ENCODE measurements at regions not wholly inside any gene's neighbourhood (a gene's known extent, or its start where the extent isn't known, plus 50 kb on each side); places are given as distances from the start of the nearest gene placed in this dataset.
"Not testable (repeated sequence)": the region's sequence is repeated elsewhere in the genome, so short reads cannot be mapped to it uniquely, and the experiment has no call there.

DNA sequence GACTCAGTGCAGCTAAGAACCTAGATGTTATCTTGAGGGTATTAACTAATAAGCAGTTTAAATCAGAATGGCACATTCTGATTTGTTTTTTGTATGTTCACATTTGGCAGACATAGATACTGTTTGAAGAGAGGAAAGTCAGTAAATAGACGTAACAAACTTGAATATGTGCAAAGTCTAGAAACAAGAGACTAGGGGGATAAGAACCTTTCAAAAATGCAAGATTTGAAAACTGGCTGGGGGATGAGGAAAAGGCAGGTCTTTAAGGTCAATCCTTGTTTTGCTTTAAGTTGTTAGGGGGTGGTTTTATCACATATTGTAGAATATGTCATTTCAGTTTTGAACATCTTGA, 136.5 kb downstream of the ZNF92 start:
- not testable (repeated sequence) for DNase-seq (ENCODE audit: low read depth, low spot score)

DNA sequence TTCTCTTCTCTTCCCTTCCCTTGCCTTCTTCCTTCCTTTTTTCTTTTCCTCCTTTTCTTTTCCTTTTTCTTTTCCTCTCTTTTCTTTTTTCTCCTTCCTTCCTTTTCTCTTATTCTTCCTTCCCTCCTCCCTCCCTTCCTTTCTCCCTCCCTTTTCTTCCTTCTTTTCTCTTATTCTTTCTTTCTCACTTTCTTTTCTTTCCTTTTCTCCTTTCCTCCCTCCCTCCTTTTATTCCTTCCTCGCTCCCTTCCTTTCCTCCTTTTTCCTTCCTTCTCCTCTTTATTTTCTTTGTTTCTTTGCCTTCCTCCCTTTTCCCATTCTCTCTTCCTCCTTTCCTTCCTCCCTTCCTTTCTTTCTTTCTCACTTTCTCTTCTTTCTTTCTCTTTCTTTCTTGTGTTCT, 146.1 kb downstream of the ZNF92 start:
- not testable (repeated sequence) for DNase-seq (ENCODE audit: low read depth, low spot score)

DNA sequence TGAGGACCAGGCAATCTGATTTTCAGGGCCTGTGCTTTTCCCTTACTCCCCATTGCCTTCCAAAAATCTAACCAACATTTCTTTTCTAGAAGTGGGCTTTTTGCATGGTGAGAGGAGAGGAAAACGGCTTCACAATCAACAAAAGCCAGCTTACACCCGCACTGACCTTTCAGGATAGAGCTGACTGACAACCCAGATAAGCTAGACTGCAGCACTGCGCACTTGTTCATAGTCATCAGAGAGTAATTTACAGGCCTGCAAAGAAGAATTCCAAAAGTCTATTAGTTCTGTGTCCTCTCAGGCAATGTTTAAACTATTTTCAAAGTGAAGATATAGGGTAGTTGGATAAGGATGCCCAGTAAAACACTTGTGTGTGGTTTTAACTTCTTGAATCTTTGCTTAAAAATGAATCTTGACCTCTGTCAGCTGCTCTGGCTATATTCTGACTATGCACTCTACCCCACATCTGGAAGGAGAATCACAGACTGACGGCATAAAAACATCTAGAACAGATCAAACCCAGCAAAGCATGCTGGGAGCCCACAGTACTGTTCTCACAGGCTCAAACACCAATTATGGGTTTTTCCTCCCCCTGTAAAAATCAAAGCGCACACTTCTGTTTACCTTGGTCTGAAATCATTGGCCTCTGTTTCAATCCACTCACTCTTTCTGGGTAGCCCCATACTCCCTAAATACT, 172.0 kb downstream of the ZNF92 start:
- not testable (repeated sequence) for DNase-seq (ENCODE audit: low read depth, low spot score)

DNA sequence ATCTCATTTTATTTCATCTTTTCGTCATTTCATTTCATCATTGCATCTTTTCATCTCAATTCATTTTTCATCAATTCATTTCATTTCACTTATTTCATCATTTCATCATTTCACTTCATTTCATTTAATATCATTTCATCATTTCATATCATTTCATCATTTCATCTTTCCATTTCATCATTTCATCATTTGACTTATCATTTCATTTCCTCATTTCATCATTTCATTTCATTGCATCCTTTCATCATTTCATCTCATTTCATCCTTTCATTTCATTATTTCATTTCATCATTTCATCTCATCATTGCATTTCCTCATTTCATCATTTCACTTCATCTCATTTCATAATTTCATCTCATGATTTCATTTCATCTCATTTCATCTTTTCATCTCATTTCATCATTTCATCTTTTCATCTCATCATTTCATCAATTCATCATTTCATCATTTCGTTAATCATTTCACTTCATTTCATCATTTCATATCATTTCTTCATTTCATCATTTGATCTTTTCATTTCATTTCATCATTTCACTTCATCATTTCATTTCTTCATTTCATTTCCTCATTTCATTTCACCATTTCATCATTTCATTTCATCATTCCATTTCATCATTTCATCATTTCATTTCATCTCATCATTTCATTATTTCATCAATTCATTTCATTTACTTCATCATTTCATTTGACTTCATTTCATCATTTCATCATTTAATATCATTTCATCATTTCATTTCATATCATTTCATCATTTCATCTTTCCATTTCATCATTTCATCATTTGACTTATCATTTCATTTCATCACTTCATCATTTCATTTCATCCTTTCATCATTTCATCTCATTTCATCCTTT, 176.2 kb downstream of the ZNF92 start:
- DNase-seq (ENCODE audit: low read depth, low spot score): not testable (repeated sequence)

DNA sequence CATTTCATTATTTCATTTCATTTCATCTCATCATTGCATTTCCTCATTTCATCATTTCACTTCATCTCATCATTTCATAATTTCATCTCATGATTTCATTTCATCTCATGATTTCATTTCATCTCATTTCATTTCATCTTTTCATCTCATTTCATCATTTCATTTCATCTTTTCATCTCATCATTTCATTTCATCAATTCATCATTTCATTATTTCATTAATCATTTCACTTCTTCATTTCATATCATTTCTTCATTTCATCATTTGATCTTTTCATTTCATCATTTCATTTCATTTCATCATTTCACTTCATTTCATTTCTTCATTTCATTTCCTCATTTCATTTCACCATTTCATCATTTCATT, 176.8 kb downstream of the ZNF92 start:
- DNase-seq (ENCODE audit: low read depth, low spot score): not testable (repeated sequence)

DNA sequence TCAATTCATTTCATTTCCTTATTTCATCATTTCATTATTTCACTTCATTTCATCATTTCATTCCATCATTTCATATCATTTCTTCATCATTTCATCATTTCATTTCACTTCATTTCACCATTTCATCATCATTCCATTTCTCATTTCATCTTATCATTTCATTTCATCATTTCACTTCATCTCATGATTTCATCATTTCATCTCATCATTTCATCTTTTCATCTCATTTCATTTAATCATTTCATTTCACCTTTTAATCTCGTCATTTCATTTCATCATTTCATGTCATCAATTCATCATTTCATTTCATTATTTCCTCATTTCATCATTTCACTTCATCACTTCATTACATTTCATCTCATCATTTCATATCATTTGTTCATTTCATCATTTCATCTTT, 177.4 kb downstream of the ZNF92 start:
- not testable (repeated sequence) for DNase-seq (ENCODE audit: low read depth, low spot score)

DNA sequence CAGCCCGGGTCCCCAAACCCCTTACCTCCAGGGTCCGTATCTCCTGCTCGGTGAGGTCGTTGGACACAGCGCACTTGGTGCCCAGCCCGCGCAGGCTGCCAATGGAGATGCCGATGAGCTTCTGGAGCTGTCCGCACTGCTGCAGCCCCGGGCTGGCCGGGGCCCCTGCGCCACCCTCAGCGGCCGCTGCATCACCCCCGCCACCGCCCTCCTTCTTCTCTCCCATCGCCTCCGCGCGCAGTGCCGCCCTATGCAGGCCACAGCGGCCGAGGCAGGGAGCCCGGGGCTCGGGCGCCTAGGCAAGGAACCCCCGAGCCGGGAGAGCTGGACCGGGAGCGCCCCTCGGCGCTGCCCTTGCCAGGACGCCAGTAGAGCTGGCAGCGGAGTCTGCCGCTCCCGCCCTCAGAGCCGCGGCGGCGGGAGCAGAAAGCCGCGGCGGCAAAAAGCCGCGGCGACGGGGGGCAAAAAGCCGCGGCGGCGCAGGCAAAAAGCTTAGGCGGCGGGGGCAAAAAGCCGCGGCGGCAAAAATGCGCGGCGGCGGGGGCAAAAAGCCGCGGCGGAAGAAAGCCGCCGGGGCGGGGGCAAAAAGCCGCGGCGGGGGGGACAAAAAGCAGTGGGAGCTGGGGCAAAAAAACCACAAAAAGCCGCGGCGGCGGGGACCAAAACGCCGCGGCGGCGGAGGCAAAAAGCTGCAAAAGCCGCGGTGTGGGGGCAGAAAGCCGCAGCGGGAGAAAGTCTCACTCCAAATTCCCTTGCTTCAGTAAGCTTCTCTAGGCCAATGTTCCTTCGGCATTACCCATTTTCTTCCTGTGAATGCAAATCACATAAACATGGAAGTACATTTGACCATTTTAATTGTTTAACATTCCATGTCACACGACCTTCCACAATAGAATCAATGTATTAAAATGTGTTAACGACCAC, 181.2 kb downstream of the ZNF92 start:
- DNase-seq (ENCODE audit: low read depth, low spot score): not testable (repeated sequence)

DNA sequence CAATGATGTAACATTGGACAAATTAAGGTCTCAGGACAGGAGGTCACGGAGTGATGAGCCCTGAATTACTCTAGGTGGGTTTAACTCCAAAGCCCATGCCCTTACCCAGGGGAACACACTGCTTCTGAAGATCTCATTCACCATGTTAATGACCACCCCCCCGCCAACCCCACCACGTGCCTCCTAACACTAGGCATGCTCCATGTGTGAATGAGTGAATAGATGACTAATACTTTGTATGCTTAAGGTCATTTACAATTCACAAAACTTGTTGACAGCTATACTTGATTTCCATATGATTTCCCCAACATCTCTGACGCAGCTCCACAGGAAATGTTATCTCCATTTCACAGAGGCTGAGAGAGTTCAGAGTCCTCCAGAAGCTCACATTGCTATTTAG, 184.9 kb downstream of the ZNF92 start:
- DNase-seq (ENCODE audit: low read depth, low spot score): not testable (repeated sequence)

DNA sequence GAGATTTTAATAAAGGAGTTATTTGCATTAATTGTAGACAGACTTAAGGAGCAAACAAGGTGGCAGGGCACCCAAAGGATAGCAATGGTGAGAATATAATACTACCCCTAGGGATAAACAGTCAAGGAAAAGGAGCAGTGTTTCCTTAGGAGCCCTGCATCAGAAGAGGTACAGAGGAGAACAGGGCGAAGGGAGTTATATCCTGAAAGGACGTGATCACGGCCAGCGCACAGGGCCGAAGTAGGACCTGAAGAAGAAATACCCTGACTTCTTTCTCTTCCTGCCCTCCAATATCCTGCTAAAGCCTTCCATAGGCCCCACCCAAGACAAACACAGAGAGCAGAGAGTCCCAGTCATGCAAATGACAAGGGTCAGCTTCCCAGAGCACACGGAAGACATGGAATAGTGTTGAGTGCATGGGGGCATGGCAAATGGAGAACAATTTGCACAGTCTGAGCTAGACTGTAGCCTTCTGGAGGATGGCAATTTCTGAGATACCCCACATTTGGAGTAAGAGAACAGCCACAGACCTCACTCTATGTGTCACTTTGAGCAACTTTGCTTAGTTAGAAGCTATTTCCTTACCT, 188.2 kb downstream of the ZNF92 start:
- not testable (repeated sequence) for DNase-seq (ENCODE audit: low read depth, low spot score)

DNA sequence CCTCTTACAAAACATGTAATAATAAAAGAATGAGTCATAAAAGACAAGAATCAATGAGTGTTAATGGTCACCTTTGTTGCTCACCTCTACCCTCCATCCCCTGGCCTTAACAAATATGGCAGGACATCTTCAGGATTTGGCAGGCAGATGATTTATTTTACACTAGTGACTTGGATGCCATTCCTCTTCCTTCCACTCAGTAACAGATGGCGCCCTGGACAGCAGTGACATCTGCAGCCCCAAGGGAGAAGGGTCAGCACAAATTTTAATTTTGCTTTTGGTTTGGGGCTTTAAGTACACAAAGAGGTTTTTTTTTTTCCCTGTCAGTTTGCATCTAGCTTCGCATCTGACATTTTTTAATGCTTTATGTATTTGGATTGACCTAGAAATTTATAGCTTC, 188.9 kb downstream of the ZNF92 start:
- not testable (repeated sequence) for DNase-seq (ENCODE audit: low read depth, low spot score)

DNA sequence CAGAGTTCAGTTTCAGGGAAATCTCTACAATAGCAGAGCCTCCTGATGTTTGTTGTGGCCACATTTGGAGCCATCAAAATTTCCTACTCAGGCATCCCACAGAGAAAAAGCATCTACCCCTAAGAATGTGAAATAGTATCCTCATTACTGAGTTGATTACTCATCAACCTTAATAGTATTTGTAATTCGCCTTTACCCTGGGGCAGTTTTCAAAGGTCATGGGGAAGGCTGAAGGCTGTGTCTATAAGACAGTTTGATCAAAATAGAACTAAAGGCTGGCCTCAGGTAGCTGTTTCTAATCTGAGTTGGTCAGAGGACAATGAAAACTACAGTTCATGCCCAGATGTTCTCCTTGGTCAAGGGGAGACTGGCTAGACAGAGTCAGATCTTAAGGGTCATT, 189.7 kb downstream of the ZNF92 start:
- not testable (repeated sequence) for DNase-seq (ENCODE audit: low read depth, low spot score)

DNA sequence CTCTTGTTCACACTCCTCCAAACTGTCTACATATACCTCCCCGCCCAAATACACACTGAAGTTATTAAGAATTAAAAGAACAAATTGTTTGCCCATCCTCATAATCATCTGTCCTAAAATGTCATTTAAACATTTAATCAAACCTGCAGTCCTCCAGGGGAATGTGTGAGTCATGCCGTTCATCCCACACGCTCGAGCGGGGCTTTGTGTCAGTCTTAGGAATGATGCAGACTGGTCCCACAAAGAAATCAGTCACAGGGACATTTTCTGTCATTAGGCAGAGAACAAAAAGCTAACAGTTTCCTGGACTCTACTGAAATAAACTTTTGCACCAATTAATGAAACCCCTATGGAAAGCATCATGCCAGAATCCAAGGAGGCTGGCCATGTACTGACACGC, 194.6 kb downstream of the ZNF92 start:
- not testable (repeated sequence) for DNase-seq (ENCODE audit: low read depth, low spot score)

DNA sequence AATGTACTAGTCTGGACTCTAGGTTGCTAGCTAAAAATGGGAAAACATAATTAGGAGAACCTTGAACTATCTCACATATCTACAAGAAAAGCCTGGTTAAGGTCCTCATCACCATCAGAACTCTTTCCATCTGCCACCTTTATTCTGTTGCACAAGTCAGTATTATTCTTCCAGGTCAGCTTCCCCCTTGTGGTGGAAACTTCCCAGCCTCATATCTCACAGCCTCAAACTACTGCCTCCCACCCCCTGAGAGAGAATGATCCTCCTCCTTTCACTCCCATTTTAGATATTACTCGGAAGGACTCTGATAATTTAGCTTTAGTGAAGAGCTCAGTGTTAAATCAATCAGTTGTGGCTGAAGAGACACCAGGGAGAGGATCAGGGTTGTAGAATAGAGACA, 197.3 kb downstream of the ZNF92 start:
- DNase-seq (ENCODE audit: low read depth, low spot score): not testable (repeated sequence)

DNA sequence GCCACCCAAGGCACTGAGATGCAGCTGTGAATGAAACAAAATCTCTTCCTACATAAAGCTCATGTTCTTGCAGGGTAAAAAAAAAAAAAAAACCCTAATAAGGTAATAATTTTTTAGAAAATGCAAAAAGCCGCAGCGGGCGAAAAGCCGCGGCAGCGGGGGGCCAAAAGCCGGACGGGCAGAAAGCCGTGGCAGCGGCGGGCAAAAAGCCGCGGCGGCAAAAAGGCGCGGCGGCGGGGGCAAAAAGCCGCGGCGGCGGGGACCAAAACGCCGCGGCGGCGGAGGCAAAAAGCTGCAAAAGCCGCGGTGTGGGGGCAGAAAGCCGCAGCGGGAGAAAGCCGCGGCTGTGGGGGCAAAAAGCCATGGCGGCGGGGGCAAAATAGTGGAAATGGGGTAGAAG, 198.9 kb downstream of the ZNF92 start:
- DNase-seq (ENCODE audit: low read depth, low spot score): not testable (repeated sequence)

DNA sequence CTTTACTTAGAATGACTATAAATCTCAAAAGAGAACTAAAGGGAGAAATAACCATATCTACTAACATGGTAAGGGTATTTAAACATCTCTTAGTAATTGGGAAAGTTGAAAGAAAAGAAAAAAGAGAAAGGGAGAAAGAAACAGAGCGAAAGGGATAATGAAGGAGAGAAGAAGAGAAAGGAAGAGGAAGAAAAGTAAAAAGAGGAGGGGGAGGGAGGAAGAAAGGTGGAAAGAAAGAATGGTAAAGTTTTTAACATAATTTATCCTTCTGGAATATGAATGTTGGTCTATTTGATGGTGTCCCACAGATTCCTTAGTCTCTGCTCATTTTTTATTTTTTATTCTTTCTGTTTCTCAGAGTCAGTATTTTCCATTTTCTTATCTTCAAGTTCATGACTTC, 202.7 kb downstream of the ZNF92 start:
- DNase-seq (ENCODE audit: low read depth, low spot score): not testable (repeated sequence)

DNA sequence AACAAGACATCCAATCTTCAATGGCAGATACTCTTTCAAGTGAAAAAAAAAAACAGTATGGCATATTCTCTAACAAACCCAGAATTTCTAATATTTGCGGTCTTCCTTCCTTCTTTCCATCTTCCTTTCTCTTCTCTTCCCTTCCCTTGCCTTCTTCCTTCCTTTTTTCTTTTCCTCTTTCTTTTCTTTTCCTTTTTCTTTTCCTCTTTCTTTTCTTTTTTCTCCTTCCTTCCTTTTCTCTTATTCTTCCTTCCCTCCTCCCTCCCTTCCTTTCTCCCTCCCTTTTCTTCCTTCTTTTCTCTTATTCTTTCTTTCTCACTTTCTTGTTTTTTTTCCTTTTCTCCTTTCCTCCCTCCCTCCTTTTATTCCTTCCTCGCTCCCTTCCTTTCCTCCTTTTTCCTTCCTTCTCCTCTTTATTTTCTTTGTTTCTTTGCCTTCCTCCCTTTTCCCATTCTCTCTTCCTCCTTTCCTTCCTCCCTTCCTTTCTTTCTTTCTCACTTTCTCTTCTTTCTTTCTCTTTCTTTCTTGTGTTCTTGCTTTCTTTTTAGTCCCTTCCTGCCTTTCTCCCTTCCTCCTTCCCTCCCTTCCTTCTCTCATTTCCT, 209.0 kb downstream of the ZNF92 start:
- not testable (repeated sequence) for DNase-seq (ENCODE audit: low read depth, low spot score)

DNA sequence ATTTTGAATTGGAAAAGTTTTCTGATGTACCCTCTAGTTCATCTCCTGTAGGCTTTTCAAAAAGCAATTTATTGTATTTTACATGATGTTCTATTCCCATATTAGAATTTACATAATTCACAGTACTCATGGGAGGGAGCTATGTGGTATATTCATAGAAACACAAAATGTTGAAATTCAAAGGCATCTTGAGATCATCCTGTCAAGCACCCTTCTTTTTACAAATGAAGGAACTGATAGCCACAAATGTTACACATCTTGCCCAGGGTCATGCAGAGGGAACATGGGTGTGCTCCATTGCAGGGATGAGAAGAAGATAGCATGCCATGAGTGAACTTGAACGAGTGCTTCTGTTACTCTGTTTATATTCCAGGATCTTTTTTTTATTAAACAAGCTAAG, 228.8 kb downstream of the ZNF92 start:
- not testable (repeated sequence) for DNase-seq (ENCODE audit: low read depth, low spot score)

DNA sequence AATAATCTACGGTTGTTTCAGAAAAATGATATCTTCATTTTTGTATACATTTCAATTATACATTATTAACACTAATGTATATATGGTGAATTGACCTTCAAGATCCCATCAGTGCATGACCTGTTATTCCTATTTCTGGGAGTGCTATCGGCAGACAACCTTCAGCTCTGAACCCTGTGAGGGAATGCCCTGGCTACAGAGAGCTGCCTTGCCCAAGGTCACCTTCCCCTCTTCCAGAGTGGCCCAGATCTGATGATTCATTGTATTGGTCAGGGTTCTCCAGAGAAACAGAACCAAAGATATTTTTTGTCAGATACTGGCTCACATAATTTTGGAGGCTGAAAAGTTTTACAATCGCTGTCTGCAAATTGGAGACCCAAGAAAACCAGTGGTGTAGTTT, 235.5 kb downstream of the ZNF92 start:
- no peak for DNase-seq (ENCODE audit: low read depth, low spot score)

DNA sequence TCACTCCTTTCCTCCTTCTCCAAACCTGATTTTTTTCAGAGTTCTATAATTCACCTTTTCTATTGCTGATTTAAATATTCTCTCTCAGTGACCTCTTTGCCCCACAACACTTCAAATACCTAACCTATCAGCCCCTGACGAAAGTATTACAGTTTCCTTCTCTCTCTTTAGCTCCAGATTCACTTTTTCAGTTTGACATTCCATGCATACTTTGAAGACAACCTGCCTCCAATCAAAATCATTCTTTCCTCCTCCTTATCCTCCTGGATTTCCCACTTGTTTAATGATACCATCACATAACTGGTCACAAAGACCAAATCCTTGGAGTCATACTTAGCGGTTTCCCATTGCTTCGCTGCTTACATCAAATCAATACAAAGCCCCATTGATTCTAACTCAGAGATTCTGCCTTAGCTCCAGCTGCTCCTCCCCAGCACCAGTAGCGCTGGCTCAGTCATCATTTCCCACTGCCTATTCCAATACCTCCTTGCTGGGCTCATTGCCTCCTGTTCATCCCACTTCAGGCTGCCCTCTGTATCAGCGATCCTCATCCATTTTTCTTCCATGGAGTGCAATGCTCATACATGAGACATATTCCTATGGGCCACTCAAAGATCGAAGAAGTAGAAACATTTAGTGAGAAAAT, 240.1 kb downstream of the ZNF92 start:
- DNase-seq (ENCODE audit: low read depth, low spot score): not testable (repeated sequence)

DNA sequence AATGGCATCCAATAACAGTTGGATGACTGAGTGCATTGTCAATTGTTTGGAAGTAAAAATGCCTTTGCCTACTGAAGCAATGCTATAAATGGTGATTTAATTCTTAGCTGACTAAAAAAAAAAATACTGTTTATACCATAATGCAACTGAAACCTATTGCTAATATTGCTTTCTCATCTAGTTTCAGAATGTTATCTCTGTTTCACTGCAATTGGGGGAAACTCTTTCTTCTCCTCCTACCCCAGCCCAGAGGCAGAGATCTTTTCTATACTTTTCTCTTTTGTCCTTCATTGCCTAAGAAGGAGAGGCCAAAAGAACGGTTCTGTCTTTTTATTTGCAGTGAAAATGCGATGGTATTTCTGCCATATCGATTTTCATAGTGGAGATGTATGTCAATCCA, 242.5 kb downstream of the ZNF92 start:
- DNase-seq (ENCODE audit: low read depth, low spot score): not testable (repeated sequence)

DNA sequence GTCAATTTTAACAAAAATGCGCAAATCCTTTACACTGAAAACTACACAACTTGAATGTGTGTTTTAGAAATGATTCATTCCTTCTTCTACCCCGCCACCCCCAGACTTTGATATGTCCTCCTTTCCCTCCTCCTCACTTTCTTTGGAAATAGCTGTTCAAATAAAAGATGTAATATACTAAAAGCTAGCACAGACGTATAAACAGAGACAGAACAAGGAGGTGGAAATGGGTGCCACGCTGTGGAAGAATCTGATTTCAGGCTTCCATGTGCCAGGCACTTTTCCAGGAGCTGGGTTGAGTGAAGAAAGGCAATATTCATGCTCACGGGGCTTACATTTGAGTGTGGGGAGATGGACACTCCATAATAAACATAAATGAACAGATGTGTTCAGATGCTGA, 246.6 kb downstream of the ZNF92 start:
- DNase-seq (ENCODE audit: low read depth, low spot score): not testable (repeated sequence)

Measured in activated naive CD8-positive, alpha-beta T cell treated with anti-CD3 and anti-CD28 coated beads, Interleukin-2, amount 50 U/mL, for 16 hours (primary cell).